ENCODE measurements at regions not wholly inside any gene's neighbourhood (a gene's known extent, or its start where the extent isn't known, plus 50 kb on each side); places are given as distances from the start of the nearest gene placed in this dataset.
"Not testable (repeated sequence)": the region's sequence is repeated elsewhere in the genome, so short reads cannot be mapped to it uniquely, and the experiment has no call there.

DNA sequence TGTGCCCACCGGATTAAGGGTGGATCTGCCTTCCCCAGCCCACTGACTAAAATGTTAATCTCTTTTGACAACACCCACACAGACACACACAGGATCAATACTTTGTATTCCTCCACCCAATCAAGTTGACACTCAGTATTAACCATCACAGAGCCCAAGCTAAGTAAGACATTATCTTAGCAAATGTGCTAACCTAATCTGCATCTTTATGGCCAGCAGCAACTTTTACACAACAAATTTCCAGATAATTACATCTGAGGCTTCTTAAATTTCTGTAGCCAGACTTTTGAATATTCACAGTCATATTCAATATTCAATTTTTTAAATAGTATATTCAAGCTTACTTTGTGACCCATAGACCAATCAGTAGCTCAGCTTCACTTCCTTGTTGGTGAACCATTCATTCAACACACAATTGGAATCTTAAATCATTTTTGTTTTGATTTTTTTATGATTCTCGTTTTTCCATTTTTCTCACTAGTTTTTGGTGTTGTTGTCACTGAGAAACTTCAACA lies 594.2 kb downstream of the IPMK start:
- Mint-ChIP-seq H3K4me3 (no peak overlapping the region), H3K4me1 (no peaks in the 10 kb centered on the region), H3K27ac (no peak overlapping the region), H3K36me3 (ENCODE audit: low read depth) (no peaks in the 10 kb centered on the region), H3K27me3 (no peaks in the 10 kb centered on the region)
- DNase-seq (no peak), ATAC-seq (no peak)
- H3K9me3 ChIP-seq (ENCODE audit: control insufficient read depth, low read length, poor library complexity, severe bottlenecking), result no peaks in the 10 kb centered on the region

- Mint-ChIP-seq H3K4me3 (no peak overlapping the region), H3K36me3 (ENCODE audit: low read depth) (no peaks in the 10 kb centered on the region), H3K27me3 (no peaks in the 10 kb centered on the region), H3K27ac (no peak overlapping the region), H3K4me1 (no peaks in the 10 kb centered on the region)
- H3K9me3 ChIP-seq (ENCODE audit: control insufficient read depth, low read length, poor library complexity, severe bottlenecking), result no peaks in the 10 kb centered on the region
- no peak for ATAC-seq
- no peak for DNase-seq
Measured at GRCh38 chr10:57664815-57665214, 602.9 kb downstream of the IPMK start.

DNA sequence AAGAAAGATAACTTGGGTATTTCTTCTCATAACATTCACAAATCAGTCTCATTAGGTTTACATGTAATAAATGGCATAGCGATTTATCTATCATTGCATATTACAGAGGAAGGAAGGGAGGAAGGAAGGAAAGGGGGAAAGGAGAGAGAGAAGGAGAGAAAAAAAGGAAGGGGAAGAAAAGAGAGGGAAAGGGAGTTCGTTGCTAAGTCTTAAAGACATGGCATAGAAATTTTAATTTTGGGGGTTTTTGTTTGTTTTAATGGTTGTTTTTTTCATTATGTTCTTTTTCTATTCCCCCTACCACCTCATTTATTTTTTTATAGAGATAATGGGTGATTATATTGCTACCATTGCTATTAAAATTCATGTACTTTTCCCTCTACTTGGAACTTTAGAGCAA lies 604.3 kb downstream of the IPMK start:
- no peak for DNase-seq
- H3K4me3 Mint-ChIP-seq, result no peak overlapping the region
- ATAC-seq, result no peak
- no peaks in the 10 kb centered on the region for H3K9me3 ChIP-seq (ENCODE audit: control insufficient read depth, low read length, poor library complexity, severe bottlenecking)
- no peaks in the 10 kb centered on the region for H3K4me1 Mint-ChIP-seq
- H3K27me3 Mint-ChIP-seq, result no peaks in the 10 kb centered on the region
- H3K36me3 Mint-ChIP-seq (ENCODE audit: low read depth), result no peaks in the 10 kb centered on the region
- H3K27ac Mint-ChIP-seq, result no peak overlapping the region

- Mint-ChIP-seq H3K27me3 (no peaks in the 10 kb centered on the region), H3K4me1 (no peaks in the 10 kb centered on the region), H3K4me3 (no peak overlapping the region), H3K36me3 (ENCODE audit: low read depth) (no peaks in the 10 kb centered on the region), H3K27ac (no peak overlapping the region)
- H3K9me3 ChIP-seq (ENCODE audit: control insufficient read depth, low read length, poor library complexity, severe bottlenecking), result no peaks in the 10 kb centered on the region
- no peak for ATAC-seq
- no peak for DNase-seq
Measured at GRCh38 chr10:57661206-57661605, 606.5 kb downstream of the IPMK start.

- Mint-ChIP-seq H3K27me3 (no peaks in the 10 kb centered on the region), H3K4me3 (no peak overlapping the region), H3K36me3 (ENCODE audit: low read depth) (no peaks in the 10 kb centered on the region), H3K27ac (no peak overlapping the region), H3K4me1 (no peaks in the 10 kb centered on the region)
- no peaks in the 10 kb centered on the region for H3K9me3 ChIP-seq (ENCODE audit: control insufficient read depth, low read length, poor library complexity, severe bottlenecking)
- DNase-seq (no peak), ATAC-seq (no peak)
Measured at GRCh38 chr10:57657164-57657765, 610.4 kb downstream of the IPMK start.

DNA sequence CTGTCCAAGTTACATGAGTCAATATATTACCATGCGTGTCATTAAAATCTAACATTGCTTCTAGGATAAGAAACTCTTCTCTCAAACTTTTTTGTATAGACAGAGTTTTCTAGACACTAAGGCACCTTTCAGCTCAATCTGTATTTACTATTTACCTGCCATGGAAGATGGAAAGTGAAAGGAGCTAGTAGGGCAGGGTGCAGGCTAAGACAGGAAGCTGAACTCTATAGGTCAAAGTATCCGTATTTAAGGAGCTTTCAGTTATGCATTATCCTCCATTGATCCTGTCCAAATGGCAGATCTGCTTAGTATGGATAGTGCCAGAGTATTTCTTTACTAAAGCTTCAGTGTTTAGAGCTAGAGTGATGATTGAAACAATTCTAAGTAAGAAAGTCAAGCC lies 612.8 kb downstream of the IPMK start:
- Mint-ChIP-seq H3K27me3 (no peaks in the 10 kb centered on the region), H3K4me1 (no peaks in the 10 kb centered on the region), H3K27ac (no peak overlapping the region), H3K4me3 (no peak overlapping the region), H3K36me3 (ENCODE audit: low read depth) (no peaks in the 10 kb centered on the region)
- H3K9me3 ChIP-seq (ENCODE audit: control insufficient read depth, low read length, poor library complexity, severe bottlenecking), result no peaks in the 10 kb centered on the region
- no peak for ATAC-seq
- DNase-seq, result no peak

DNA sequence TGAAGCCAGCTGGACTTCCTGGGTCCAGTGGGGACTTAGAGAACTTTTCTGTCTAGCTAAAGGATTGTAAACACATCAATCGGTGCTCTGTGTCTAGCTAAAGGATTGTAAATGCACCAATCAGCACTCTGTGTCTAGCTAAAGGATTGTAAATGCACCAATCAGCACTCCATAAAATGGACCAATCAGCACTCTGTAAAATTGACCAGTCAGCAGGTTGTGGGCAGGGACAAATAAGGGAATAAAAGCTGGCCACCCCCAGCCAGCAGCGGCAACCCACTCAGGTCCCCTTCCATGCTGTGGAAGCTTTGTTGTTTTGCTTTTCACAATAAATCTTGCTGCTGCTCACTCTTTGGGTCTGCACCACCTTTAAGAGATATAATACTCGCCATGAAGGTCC lies 622.6 kb downstream of the IPMK start:
- DNase-seq; H3K9me3 ChIP-seq (ENCODE audit: control insufficient read depth, low read length, poor library complexity, severe bottlenecking); H3K4me3 Mint-ChIP-seq; ATAC-seq; H3K27me3 Mint-ChIP-seq; H3K4me1 Mint-ChIP-seq; H3K36me3 Mint-ChIP-seq (ENCODE audit: low read depth); H3K27ac Mint-ChIP-seq: not testable (repeated sequence)

GRCh38 chr10:57638411-57638810 lies 629.3 kb downstream of the IPMK start:
- ATAC-seq (no peak), DNase-seq (no peak)
- no peaks in the 10 kb centered on the region for H3K9me3 ChIP-seq (ENCODE audit: control insufficient read depth, low read length, poor library complexity, severe bottlenecking)
- H3K36me3 Mint-ChIP-seq (ENCODE audit: low read depth), result no peaks in the 10 kb centered on the region
- no peak overlapping the region for H3K4me3 Mint-ChIP-seq
- H3K27ac Mint-ChIP-seq, result no peak overlapping the region
- H3K4me1 Mint-ChIP-seq, result no peaks in the 10 kb centered on the region
- H3K27me3 Mint-ChIP-seq, result no peaks in the 10 kb centered on the region

DNA sequence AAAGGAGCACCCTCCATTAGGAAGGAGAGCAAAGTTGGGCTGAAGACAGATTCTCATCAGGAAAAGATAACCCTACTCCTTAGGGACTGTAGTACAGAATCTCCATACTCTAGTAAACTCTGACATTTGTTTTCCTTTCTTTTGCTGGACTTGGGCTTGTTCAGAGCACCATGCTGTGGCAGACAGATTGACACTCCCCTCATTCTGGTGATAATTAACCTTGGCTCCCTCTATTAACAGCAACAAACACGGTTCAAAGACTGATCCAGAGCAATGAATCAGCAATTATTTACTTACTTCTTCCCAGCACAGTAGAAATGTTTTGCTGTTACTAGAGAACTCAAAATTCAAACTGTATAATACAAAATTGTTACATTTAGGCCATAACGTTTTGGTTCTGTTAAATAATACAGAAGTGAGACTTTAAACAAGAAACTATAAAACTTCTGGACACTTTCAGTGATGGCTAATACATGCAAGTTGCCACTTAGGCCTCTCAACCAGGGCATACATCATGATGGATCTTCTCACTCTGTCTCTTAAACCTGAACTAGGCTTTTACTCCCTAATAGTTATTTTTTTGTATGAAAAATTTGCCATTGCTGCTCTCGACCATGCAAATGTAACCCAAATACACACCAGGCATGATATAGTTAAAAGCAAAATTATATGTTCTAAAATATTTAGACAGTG lies 639.0 kb downstream of the IPMK start:
- Mint-ChIP-seq H3K4me3 (no peak overlapping the region), H3K27me3 (no peaks in the 10 kb centered on the region), H3K27ac (no peak overlapping the region), H3K36me3 (ENCODE audit: low read depth) (no peaks in the 10 kb centered on the region), H3K4me1 (no peaks in the 10 kb centered on the region)
- DNase-seq, result no peak
- H3K9me3 ChIP-seq (ENCODE audit: control insufficient read depth, low read length, poor library complexity, severe bottlenecking), result no peaks in the 10 kb centered on the region
- no peak for ATAC-seq

DNA sequence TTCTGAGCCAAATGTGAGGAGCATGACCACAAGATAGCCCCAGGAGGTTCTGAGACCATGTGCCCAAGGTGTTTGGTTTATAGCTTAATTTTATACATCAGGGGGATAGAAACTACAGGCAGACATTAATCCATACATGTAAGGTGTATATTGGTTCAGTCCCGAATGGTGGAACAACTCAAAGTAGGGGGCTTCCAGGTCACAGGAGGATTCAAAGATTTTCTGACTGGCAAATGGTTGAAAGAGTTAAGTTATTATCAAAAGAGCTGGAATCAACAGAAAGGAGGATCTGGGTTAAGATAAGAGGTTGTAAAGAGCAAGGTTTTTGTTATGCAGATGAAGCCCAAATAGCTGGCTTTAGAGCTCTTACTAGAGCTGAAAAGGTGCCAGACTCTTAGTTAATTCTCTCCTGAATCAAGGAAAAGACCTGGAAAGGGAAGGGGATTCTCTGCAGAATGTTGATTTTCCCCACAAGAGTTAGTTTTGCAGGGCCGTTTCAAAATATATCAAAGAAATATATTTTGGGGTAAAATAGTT lies 640.0 kb downstream of the IPMK start:
- H3K9me3 ChIP-seq (ENCODE audit: control insufficient read depth, low read length, poor library complexity, severe bottlenecking), result no peaks in the 10 kb centered on the region
- Mint-ChIP-seq H3K4me1 (no peaks in the 10 kb centered on the region), H3K4me3 (no peak overlapping the region), H3K27ac (no peak overlapping the region), H3K36me3 (ENCODE audit: low read depth) (no peaks in the 10 kb centered on the region), H3K27me3 (no peaks in the 10 kb centered on the region)
- no peak for ATAC-seq
- no peak for DNase-seq

DNA sequence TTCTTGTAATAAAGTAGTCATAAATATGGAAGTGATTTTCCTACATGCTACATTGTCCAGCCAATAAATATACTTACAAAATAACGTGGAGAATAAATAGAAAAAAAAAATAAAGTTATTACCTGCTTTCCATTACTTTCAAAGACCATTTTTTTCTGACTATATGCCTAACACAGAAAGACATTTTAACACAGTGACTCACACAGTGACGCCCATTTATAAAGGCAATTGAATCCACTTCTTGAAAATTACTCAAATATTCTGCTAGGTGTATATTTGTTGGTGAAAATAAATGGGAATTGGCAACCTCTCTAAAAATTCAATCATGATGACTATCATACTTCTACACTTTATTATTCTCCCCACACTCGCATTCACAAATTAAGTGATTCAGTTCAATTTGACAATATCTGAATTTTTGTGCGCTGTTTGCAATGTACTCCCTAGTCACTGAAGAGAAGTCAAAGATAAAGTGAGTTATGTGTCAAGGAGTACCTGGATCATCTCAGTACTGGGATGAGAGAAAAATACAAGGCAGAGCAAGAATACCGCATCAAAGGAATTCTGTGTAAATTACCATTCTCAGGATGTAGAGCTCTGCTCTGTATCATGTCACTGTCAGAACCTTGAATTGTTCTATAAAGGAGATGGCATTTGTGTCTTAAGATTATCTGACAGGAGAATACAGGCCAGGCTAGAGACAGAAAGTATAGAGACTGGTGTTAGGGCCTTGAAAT lies 642.7 kb downstream of the IPMK start:
- DNase-seq (no peak), ATAC-seq (no peak)
- H3K9me3 ChIP-seq (ENCODE audit: control insufficient read depth, low read length, poor library complexity, severe bottlenecking), result no peaks in the 10 kb centered on the region
- H3K27ac Mint-ChIP-seq, result no peak overlapping the region
- H3K27me3 Mint-ChIP-seq, result no peaks in the 10 kb centered on the region
- no peaks in the 10 kb centered on the region for H3K4me1 Mint-ChIP-seq
- H3K4me3 Mint-ChIP-seq, result no peak overlapping the region
- H3K36me3 Mint-ChIP-seq (ENCODE audit: low read depth), result no peaks in the 10 kb centered on the region

DNA sequence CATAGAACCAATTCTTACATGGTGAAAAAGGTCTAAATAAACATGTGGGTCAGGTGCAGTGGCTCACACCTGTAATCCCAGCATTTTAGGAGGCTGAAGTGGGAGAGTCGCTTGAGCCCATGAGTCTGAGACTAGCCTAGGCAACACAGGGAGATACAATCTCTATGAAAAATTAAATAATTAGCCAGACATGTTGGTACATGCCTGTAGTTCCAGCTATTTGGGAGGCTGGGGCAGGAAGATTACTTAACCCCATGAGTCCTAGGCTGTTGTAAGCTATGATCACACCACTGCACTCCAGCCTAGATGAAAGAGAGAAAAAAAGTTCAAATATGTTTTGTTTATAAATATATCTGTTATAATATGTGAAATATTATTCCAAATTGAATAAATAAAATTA lies 643.6 kb downstream of the IPMK start:
- no peaks in the 10 kb centered on the region for H3K27me3 Mint-ChIP-seq
- ATAC-seq, result no peak
- no peak for DNase-seq
- H3K9me3 ChIP-seq (ENCODE audit: control insufficient read depth, low read length, poor library complexity, severe bottlenecking), result no peaks in the 10 kb centered on the region
- no peaks in the 10 kb centered on the region for H3K36me3 Mint-ChIP-seq (ENCODE audit: low read depth)
- no peaks in the 10 kb centered on the region for H3K4me1 Mint-ChIP-seq
- no peak overlapping the region for H3K4me3 Mint-ChIP-seq
- H3K27ac Mint-ChIP-seq, result no peak overlapping the region

GRCh38 chr10:57621466-57621865 lies 646.2 kb downstream of the IPMK start:
- Mint-ChIP-seq H3K36me3 (ENCODE audit: low read depth) (no peaks in the 10 kb centered on the region), H3K27ac (no peak overlapping the region), H3K27me3 (no peaks in the 10 kb centered on the region), H3K4me1 (no peaks in the 10 kb centered on the region), H3K4me3 (no peak overlapping the region)
- no peak for ATAC-seq
- DNase-seq, result no peak
- H3K9me3 ChIP-seq (ENCODE audit: control insufficient read depth, low read length, poor library complexity, severe bottlenecking), result no peaks in the 10 kb centered on the region
